CMK (cell line): ENCODE measurements at regions not wholly inside any gene's neighbourhood (a gene's known extent, or its start where the extent isn't known, plus 50 kb on each side); places are given as distances from the start of the nearest gene placed in this dataset.

Source experiments
- DNase-seq: peaks from one replicate; pipeline ENCODE4 v3.0.0-alpha.2; 2010; ENCODE audit warnings: low read depth

DNA sequence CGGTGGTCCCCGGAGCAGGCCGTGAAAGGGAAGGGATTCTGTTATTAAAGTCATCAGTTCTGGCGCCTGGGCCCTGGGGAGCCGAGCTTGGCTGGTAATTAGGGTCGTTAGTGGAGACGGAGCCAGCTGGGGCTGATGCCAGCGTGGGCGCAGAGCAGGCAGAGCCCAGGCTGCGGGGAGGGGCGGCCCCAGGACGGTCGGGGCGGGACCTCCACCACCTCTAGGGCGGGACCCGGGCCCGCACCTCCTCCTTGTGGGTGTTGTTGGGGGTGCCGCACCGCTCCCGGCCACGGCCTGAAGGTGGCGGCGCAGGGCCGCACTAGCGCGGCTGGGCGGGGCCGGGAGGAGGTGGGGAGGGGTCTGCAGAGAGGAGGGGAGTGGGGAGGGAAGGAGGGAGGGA is 470.6 kb downstream of the PTPRU start:
- no peak for DNase-seq

DNA sequence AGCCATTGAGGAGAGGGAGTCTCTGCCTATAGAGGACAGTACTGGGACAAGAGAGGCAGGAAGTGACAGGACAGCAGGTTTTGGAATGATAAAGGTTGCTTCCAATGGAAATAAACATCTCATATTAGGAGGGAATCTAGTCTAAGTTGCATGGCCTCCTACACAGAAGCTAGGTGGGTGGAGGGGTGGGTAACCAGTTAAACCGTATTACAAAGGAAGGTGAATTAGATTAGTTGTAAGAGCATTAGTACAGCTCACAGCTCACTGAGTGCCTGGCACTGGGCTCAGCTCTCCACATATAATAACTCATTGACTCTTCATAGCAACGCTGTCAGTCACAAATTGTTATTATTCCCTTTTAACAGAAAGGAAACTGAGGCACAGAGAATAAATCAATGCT is 468.1 kb downstream of the PTPRU start:
- no peak for DNase-seq

DNA sequence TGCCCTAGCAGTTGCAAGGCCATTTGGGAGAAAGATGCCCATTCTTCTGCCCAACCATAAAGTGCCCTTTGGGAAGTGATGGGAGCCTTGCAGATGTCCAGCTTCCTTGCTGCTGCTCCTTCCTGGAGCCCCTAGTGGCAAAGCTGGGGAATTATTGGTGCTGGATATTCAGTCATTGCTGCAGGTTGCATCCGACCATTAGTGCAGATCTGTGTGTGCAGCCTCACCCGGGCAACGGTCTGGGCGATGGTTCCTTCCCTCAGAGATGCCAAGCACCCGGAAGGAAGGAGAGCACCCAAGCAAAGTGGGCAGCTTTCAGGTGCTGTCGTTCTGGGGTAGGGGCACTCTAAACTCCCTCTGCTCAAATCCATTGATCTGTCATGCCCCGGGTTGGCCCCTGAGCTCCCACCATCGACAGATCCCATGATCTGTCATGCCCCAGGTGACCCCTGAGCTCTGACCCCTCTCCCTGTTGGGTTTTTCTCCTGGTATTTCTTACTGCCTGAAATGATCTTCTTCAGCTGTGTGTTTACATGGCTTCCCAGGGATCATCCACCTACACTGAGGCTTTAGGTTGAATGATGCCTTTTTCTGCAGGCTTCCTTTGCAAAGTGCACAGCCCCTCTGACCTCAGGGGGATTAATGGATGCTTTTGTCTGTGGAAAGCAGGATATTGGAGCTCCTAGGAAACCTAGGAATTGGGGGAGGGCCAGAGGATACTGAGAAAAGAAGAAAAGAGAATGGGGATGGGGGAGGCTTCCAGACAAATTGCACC is 467.5 kb downstream of the PTPRU start:
- no peak for DNase-seq

DNA sequence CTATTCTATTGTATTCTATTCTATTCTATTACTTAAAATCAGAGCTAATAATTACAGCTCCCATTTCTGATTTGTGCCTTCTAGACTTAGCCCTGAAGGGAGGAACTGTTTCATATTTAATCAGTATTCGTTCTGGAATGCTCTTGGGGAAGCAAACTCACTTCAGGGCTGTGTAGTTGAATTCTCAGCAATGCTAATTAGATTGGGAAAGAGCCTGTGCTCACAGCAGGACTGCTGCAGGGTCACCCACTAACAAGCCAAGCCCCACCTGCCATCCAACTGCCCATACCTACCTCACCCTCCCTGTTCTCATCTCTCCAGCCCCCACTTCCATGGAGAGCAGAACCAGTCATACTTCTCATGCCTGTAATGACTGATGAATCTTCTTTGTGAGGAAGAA is 464.2 kb downstream of the PTPRU start:
- DNase-seq: no peak

DNA sequence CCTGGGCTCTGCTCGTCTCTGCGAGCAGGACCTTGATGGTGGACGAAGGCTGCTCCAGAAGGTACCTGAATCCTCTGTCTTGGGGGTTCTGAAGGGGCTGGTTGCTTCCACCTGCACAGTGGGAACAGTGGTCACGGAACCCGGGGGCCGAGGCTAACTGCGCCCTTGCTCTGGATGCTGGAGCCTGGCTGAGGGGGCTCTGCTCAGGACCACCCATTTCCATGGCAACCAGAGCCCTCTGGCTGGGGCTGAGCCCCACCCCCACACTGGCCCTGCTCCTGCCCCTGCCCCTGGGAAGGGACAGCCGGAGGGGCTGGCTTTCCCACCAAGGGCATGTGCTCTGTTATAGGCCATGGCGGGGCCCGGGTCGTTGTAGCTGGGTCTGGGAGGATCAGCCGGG is 462.3 kb downstream of the PTPRU start:
- no peak for DNase-seq

DNA sequence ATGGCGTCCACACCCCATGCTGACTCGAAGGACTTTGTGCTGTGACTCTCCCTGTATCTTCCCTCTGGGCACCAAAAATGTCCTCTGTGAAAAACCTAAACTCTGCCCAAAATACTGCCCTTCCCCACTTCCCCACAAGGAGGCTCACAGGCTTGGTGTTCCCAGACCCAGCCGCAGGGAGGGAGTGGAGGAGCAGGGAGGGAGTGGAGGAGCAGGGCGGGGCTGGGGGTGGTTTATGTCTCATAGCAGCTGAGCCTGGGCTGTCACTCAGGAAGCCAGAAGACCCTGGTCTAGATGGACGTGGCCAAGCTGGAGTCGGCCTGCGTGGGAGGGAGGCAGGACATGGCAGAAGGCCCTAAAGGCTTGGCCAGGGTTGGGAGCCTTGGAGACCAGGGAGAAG is 461.7 kb downstream of the PTPRU start:
- no peak for DNase-seq

DNA sequence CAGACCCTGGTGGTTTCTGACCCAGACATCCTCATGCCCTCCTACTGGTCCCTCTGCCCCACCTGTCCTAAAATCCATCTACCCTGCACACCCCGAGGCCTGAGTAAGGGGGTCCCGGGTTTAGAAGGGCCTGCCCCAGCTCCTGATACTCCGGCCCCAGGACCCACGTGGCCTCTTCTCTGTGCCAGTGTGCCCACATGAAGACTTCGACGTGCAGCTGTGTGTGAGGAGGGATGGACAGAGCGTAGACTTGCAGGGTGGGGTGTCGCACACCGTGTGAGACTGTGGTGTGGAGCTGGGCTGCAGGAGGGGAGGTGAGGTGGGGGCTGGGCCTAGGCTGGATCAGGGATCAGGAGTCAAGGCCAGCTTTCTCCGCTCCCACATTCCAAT is 461.1 kb downstream of the PTPRU start:
- no peak for DNase-seq

DNA sequence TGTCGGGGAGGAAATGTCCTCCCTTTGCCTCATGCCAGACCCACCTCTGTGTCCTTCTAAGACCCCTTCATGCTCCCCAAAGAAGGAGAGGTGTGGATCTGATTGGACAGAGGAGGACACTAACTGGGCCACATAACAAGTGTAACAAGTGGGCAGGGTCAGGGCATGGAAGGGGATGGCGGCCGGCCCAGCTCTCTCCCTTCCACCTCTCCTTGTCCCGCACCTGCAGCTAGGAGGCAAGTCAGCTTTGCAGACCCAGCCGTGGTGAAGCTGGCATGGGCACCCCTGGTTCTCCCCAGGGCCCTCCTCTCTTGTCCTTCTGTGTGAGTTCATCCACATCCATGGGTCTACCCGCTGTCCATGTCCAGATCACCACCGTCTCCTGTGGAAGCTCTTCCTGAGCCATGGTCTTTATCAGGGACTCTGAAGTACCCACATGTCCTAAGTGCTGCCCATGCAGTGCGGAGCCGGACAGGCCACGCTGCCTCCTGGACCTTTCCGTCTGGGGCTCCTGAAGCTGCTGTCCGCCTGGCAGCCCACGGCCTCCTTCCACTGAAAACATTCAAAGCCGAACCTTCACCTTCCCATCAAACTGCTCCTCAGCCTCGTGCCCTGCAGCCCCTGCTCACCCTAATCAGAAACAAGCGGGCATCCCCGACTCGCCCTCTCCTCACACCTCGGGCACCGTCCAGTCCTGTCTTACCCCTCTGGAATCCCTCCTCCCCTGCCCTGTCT is 460.5 kb downstream of the PTPRU start:
- DNase-seq: no peak

DNA sequence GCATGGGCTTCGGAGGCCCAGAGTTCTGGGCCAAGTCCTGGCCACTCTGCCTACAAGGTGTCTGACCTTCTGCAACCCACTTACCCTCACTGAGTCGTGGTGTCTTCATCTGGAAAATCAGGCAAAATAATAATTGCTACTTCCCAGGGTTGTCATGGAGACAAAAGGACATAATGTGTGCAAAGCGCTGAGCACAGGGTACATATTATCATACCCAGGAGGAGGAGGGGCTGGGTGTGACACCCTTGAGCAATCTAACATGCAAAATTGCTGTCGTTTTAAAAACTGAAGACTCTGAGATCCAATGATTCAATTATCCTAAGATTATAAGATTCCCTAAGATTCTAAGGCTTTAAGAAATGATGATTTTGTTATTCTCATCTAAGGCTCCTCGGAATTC is 459.5 kb downstream of the PTPRU start:
- no peak for DNase-seq

DNA sequence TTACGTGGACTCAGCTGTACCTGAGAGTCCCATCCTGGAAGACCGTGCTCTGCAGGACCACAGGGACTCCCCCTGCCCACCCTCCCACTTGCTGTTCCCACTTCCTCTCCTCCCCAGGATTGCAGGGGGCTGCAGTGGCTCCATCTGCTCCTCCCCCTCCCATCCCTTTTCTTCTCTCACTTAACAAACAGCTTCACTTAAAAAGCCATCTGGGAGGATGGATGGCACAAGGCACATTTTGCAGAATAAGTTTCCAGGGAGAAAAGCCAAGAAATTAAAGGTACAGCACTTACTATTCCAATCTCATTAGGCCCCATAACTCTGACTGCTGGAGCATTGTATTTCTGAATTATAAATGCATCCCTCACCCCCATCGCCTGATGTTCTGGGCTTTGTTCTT is 458.7 kb downstream of the PTPRU start:
- no peak for DNase-seq

DNA sequence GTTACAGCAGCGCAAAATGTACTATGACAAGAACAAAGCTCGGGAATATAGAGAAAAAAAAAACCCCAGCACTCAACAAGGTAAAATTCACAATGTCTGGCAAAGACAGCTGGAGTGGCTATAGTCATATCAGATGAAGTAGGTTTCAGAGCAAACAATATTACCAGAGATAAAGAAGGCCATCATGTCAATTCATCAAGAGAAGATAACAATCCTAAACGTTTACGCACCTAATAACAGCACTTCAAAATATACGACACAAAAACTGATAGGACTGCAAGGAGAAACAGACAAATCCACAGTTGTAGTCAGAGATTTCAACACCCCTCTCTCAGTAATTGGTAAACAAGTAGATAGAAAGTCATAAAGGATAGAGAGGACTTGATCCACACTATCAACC is 455.2 kb downstream of the PTPRU start:
- DNase-seq: no peak

DNA sequence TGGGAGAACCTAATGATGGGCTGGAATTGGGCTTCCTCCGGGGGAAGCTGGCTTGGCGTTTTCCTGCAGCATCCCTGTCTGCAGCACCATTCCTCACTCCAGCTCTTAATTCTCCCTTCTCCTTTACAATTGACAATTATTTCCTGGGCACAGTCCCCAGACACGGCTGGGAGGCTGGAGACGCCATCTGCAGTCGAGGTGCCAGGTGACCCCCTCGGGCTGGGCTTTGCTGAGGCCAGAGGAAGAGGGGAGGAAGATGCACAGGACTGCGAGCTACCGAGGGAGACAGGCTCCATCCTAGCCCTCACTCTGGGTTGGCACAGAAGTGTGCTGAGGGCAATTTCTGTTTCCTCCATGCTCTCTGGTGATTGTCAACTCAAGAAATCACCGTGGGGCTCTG is 453.8 kb downstream of the PTPRU start:
- DNase-seq: no peak

DNA sequence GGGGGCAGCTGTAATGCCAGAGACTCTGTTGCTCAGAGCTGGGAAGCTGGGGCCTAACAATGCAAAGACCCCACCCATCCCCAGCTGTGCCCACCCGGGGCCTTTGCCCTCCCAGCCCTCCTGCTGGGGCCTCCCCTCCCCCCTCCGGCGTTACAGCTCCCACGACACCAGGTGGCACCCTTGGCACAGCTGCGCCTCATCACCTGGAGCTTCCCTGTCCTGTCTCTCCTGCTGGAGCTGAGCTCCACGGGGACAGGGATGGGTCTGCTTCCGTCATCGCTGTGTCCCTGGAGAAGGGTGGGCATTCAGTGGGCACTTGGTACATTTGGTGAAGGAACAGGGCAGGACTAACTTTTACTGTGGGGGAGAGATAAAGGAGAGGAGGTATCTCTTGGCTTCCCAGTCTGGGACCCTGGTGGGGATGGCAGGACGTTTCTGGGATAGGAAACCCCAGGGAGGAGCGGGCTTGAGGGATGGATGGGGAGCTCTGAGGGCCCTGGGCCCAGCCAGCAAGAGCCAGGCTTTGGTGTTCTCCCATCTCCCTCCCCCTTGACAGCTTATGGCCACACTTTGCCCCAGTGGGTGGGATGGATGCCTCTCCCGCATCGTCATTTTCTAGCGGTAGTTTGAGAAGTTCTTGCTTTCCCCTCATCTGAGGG is 453.2 kb downstream of the PTPRU start:
- DNase-seq: no peak

DNA sequence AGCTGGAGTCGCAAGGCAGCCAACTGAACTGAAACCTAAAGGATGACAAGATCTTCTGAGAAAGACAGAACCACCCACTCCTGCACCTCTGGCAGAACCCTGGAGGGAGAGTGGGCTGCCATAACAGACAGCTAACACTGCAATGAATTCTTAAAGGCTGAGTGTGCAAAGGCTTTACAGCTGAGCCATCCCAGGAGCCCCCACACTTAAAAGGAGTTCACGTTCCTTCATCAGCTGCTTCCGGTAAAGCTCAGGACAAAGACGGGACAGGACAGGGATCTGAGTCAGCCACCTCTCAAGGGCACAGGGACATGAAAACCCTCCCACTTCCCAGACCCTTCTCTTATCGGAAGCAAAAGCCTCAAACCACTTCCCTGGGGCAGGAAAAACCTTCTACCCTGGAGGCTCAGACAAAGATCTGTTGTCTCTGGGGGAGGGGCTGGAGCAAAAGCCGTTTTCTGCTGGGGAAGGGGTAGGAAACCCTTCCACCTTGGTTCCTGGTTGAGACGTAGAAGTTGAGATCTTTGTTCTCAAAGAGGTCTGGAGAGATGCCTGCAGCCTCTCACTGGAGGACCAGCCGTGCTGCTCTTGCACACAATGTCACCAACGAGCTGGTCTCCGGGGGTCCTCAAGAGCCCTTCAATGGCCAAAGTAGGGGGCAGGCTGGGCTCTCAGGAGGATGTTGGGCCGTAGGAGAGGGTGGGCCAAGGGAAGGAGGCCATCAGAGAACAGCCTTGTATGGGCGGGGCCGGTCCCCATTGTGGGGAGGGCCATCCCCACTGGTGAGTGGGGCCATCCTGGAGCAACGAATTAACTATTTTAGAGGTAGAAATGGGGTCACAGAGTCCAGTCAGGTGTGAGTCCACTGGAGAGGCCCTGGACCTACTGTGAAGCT is 452.4 kb downstream of the PTPRU start:
- DNase-seq: no peak

DNA sequence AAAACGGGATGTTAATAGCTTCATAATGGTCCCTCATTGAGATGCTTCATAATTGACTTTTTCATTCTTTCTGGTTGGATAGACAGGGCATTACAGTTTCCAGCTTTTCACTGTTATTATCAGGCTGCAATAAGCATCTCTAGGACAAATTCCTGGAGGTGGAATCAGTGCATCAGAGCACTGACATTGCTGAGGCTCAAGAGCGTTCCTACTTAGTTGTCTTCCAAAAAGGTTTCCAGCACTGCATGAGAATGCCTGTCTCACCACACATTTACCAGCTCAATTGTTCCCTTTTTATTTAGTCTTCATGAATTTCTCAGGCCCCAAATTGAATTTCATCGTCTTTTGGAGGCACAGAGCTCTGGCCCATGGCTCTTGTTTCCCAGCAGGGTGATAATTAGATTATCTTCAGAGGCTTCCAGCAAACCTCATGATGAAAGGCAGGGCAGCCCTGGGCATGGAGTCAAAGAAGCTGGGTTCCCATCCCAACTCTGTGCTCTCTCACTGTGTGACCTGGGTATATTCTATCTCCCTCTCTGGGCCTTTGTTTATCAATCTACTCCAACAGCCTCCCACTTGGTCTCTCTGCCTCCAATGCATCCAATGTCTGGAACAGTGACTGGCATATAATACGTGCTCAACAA is 451.4 kb downstream of the PTPRU start:
- DNase-seq: no peak

DNA sequence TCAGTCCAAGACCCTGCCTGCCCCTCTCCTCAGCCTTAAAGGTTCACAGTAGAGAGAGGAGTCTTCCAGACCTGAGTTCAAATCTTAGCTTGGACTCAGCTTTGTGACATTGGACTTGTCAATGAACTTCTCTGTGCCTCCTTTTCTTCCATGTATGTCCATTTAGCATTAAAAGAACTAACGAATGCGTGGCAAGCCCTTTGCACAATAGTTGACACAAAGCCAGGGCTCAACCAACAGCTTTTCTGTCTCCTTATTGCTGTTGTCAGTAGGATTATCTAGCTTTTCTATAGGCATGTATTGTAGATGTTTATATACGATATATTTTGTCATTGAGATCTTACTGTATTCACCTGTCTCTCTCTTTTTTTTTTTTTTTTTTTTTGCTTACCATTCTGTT is 450.8 kb downstream of the PTPRU start:
- no peak for DNase-seq

DNA sequence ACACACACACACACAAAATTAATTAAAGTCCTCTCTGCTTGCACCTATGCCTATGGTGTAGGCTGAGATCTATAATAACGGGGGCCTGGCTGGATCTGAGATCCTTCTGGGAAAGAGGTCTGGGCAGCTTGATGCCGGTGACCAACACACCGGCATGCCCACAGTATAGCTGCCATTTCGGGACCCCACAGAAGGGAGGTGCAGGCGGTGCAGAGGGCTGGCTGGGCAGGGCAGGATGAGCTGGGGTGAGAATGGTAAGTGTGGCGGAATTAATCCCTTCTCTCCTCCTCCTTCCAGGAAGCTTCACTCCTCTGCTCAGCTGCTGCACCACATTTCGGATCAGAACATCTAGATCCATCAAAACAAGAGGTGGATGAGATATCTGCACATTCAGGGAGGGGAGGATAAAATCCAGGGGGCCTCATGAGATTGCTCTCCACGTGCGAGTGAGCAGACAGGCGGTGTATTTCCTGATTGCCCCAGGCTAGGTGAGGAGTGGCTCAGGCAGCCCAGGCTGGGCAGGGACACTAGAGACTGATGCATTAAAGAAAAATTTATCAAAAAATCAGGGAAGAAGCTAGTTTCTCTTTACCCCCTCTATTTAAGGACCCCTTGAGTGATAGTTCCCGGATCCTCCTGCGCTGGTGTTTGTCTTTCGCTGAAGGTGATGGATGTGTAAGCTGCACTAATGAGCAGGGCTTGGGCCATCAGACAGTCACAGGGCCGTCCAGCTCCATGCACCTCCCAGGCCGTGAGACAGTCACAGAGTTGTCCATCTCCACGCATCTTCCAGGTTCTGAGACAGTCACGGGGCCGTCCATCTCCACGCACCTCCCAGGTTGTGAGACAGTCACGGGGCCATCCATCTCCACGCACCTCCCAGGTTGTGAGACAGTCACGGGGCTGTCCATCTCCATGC is 449.9 kb downstream of the PTPRU start:
- no peak for DNase-seq

DNA sequence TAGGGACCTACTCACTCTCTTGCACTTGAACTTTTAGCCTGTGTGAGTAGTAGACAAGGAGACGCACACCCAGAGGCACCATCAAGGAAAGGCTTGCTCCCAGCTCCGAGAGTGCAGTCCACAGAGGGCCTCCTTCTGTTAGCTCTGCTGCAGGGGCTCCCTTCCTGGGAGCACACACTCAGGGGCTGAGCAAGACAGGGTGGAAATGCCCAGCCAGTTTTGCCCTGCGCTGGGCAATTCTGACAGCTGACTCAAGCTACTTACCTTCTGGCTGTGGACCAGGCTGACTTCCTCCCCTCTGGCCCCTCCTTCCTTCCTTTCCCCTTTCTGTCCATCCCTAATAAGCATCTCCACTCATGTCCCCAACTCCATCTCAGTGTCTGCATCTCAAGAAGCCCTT is 449.1 kb downstream of the PTPRU start:
- DNase-seq: no peak

DNA sequence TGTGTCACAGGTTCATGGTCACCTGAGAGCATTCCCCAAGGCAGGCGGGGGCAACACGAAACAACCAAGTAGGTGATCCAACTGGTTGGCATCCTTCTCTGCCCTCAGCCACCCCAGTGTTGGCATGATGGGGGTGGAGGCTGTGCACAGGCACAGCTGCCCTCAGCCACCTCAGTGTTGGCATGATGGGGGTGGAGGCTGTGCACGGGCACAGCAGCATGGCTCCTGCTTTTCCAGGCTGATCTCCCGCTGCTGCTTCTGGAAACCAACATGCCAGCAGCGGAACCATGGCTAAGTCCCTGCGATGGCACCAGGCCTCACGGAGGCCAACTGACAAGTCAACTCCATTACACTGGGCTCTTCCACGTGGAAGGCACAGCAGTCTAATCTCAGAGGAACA is 447.8 kb downstream of the PTPRU start:
- DNase-seq: no peak

DNA sequence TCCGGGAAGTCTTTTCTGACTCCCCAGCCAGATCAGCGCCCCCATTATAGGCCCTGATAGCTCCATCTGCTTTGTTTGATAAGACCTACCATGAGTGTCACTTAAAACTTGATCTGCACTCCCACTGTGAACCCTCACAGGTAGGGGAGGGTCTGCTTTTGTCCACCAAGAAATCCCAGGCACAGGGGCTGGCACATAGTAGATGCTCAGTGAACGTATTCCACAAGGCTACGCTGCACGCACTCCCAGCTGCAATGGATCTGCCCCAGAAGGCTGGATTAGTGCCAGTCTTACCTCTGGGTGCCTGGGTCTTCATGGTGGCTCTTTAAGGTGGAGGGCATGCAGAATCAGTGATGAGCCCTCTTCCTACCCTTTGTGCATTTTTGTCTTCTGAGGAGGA is 447.1 kb downstream of the PTPRU start:
- DNase-seq: no peak

DNA sequence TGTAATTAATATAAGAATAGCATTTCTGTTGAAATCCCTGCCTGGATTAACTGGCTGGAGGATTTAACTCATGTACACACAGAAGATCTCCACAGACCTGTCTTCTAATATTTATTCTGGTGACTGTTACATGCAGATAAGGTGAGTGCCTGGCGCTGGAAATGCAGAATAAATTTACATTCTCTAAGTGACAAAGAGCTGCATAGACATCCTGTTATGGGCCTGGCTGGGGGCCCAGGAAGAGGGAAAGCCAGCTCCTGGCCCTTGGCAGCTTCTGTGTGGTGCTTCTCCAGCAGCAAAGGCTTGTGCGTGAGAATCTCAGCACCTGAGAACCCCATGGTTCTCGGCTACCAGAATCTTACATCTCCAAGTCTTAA is 446.6 kb downstream of the PTPRU start:
- DNase-seq: no peak
